Activated naive CD8-positive, alpha-beta T cell (primary cell): ENCODE measurements at regions not wholly inside any gene's neighbourhood (a gene's known extent, or its start where the extent isn't known, plus 50 kb on each side); places are given as distances from the start of the nearest gene placed in this dataset.
"Not testable (repeated sequence)": the region's sequence is repeated elsewhere in the genome, so short reads cannot be mapped to it uniquely, and the experiment has no call there.

Experiments
- H3K27ac Mint-ChIP-seq: one replicate; pipeline ENCODE4 v1.8.0; 2021; ENCODE audit warnings: mixed read lengths
- H3K27me3 Mint-ChIP-seq: one replicate; pipeline ENCODE4 v1.8.0; 2021; ENCODE audit warnings: mixed read lengths
- H3K36me3 Mint-ChIP-seq: one replicate; pipeline ENCODE4 v1.8.0; 2021; ENCODE audit warnings: mixed read lengths
- H3K4me1 Mint-ChIP-seq: one replicate; pipeline ENCODE4 v1.8.0; 2021; ENCODE audit warnings: low read depth, mixed read lengths
- H3K4me3 Mint-ChIP-seq: one replicate; pipeline ENCODE4 v1.8.0; 2021; ENCODE audit warnings: mild to moderate bottlenecking, mixed read lengths
- H3K9me3 Mint-ChIP-seq: one replicate; pipeline ENCODE4 v1.8.0; 2021; ENCODE audit warnings: low read depth, mixed read lengths

GRCh38 chr3:75301050-75301449 is 363.1 kb upstream of the FRG2C start:
- H3K4me1 Mint-ChIP-seq, H3K27ac Mint-ChIP-seq, H3K4me3 Mint-ChIP-seq, H3K27me3 Mint-ChIP-seq, H3K36me3 Mint-ChIP-seq, H3K9me3 Mint-ChIP-seq: not testable (repeated sequence)

GRCh38 chr3:75303741-75304140 is 360.4 kb upstream of the FRG2C start:
- peaks cover under 1% of the 10 kb centered on the region for H3K9me3 Mint-ChIP-seq
- peaks cover 3% of the 10 kb centered on the region for H3K27me3 Mint-ChIP-seq
- no peak overlapping the region for H3K4me3 Mint-ChIP-seq
- no peaks in the 10 kb centered on the region for H3K36me3 Mint-ChIP-seq
- H3K27ac Mint-ChIP-seq = no peak overlapping the region
- no peaks in the 10 kb centered on the region for H3K4me1 Mint-ChIP-seq

GRCh38 chr3:75305901-75306300 is 358.2 kb upstream of the FRG2C start:
- no peaks in the 10 kb centered on the region for H3K9me3 Mint-ChIP-seq
- H3K27me3 Mint-ChIP-seq = peaks cover 8% of the 10 kb centered on the region
- no peak overlapping the region for H3K4me3 Mint-ChIP-seq
- no peak overlapping the region for H3K27ac Mint-ChIP-seq
- H3K4me1 Mint-ChIP-seq = no peaks in the 10 kb centered on the region
- H3K36me3 Mint-ChIP-seq = no peaks in the 10 kb centered on the region

- H3K36me3 Mint-ChIP-seq, H3K4me3 Mint-ChIP-seq, H3K27me3 Mint-ChIP-seq, H3K4me1 Mint-ChIP-seq, H3K27ac Mint-ChIP-seq, H3K9me3 Mint-ChIP-seq: not testable (repeated sequence)
Observed at GRCh38 chr3:75311306-75311705, 352.8 kb upstream of the FRG2C start.

- not testable (repeated sequence) for H3K36me3 Mint-ChIP-seq, H3K4me1 Mint-ChIP-seq, H3K27me3 Mint-ChIP-seq, H3K9me3 Mint-ChIP-seq, H3K4me3 Mint-ChIP-seq, H3K27ac Mint-ChIP-seq
Observed at GRCh38 chr3:75312469-75312868, 351.7 kb upstream of the FRG2C start.

- not testable (repeated sequence) for H3K4me1 Mint-ChIP-seq, H3K36me3 Mint-ChIP-seq, H3K27me3 Mint-ChIP-seq, H3K9me3 Mint-ChIP-seq, H3K4me3 Mint-ChIP-seq, H3K27ac Mint-ChIP-seq
Observed at GRCh38 chr3:75319776-75320175, 344.4 kb upstream of the FRG2C start.

- no peaks in the 10 kb centered on the region for H3K27me3 Mint-ChIP-seq
- H3K27ac Mint-ChIP-seq = no peak overlapping the region
- H3K4me1 Mint-ChIP-seq = no peaks in the 10 kb centered on the region
- H3K4me3 Mint-ChIP-seq = no peak overlapping the region
- H3K36me3 Mint-ChIP-seq = no peaks in the 10 kb centered on the region
- no peaks in the 10 kb centered on the region for H3K9me3 Mint-ChIP-seq
Observed at GRCh38 chr3:75320369-75320768, 343.8 kb upstream of the FRG2C start.

- no peaks in the 10 kb centered on the region for H3K4me1 Mint-ChIP-seq
- no peaks in the 10 kb centered on the region for H3K9me3 Mint-ChIP-seq
- no peak overlapping the region for H3K4me3 Mint-ChIP-seq
- no peaks in the 10 kb centered on the region for H3K27me3 Mint-ChIP-seq
- no peaks in the 10 kb centered on the region for H3K36me3 Mint-ChIP-seq
- no peak overlapping the region for H3K27ac Mint-ChIP-seq
Observed at GRCh38 chr3:75321060-75321459, 343.1 kb upstream of the FRG2C start.

GRCh38 chr3:75323936-75324335 is 340.2 kb upstream of the FRG2C start:
- H3K27ac Mint-ChIP-seq, H3K4me1 Mint-ChIP-seq, H3K9me3 Mint-ChIP-seq, H3K27me3 Mint-ChIP-seq, H3K36me3 Mint-ChIP-seq, H3K4me3 Mint-ChIP-seq: not testable (repeated sequence)

- H3K36me3 Mint-ChIP-seq = no peaks in the 10 kb centered on the region
- no peak overlapping the region for H3K27ac Mint-ChIP-seq
- no peaks in the 10 kb centered on the region for H3K9me3 Mint-ChIP-seq
- H3K4me1 Mint-ChIP-seq = no peaks in the 10 kb centered on the region
- no peak overlapping the region for H3K4me3 Mint-ChIP-seq
- peaks cover 2% of the 10 kb centered on the region for H3K27me3 Mint-ChIP-seq
Observed at GRCh38 chr3:75325716-75326115, 338.4 kb upstream of the FRG2C start.

GRCh38 chr3:75327453-75327852 is 336.7 kb upstream of the FRG2C start:
- peaks cover 2% of the 10 kb centered on the region for H3K27me3 Mint-ChIP-seq
- no peak overlapping the region for H3K27ac Mint-ChIP-seq
- no peaks in the 10 kb centered on the region for H3K36me3 Mint-ChIP-seq
- H3K4me1 Mint-ChIP-seq = no peaks in the 10 kb centered on the region
- no peaks in the 10 kb centered on the region for H3K9me3 Mint-ChIP-seq
- no peak overlapping the region for H3K4me3 Mint-ChIP-seq

GRCh38 chr3:75329476-75330097 is 334.5 kb upstream of the FRG2C start:
- no peak overlapping the region for H3K4me3 Mint-ChIP-seq
- no peaks in the 10 kb centered on the region for H3K9me3 Mint-ChIP-seq
- H3K27ac Mint-ChIP-seq = no peak overlapping the region
- no peaks in the 10 kb centered on the region for H3K4me1 Mint-ChIP-seq
- H3K36me3 Mint-ChIP-seq = no peaks in the 10 kb centered on the region
- H3K27me3 Mint-ChIP-seq = peaks cover 3% of the 10 kb centered on the region

GRCh38 chr3:75330446-75330845 is 333.7 kb upstream of the FRG2C start:
- H3K27me3 Mint-ChIP-seq, H3K4me1 Mint-ChIP-seq, H3K27ac Mint-ChIP-seq, H3K9me3 Mint-ChIP-seq, H3K36me3 Mint-ChIP-seq, H3K4me3 Mint-ChIP-seq: not testable (repeated sequence)

GRCh38 chr3:75332090-75332489 is 332.0 kb upstream of the FRG2C start:
- H3K36me3 Mint-ChIP-seq, H3K4me3 Mint-ChIP-seq, H3K27ac Mint-ChIP-seq, H3K9me3 Mint-ChIP-seq, H3K4me1 Mint-ChIP-seq, H3K27me3 Mint-ChIP-seq: not testable (repeated sequence)

- no peaks in the 10 kb centered on the region for H3K9me3 Mint-ChIP-seq
- no peak overlapping the region for H3K4me3 Mint-ChIP-seq
- no peaks in the 10 kb centered on the region for H3K36me3 Mint-ChIP-seq
- H3K4me1 Mint-ChIP-seq = no peaks in the 10 kb centered on the region
- no peak overlapping the region for H3K27ac Mint-ChIP-seq
- H3K27me3 Mint-ChIP-seq = peaks cover 3% of the 10 kb centered on the region
Observed at GRCh38 chr3:75332794-75333193, 331.3 kb upstream of the FRG2C start.

- no peaks in the 10 kb centered on the region for H3K9me3 Mint-ChIP-seq
- peaks cover 2% of the 10 kb centered on the region for H3K27me3 Mint-ChIP-seq
- H3K4me3 Mint-ChIP-seq = no peak overlapping the region
- H3K36me3 Mint-ChIP-seq = no peaks in the 10 kb centered on the region
- H3K4me1 Mint-ChIP-seq = no peaks in the 10 kb centered on the region
- no peak overlapping the region for H3K27ac Mint-ChIP-seq
Observed at GRCh38 chr3:75334299-75334698, 329.8 kb upstream of the FRG2C start.
